ENCODE measurements at regions not wholly inside any gene's neighbourhood (a gene's known extent, or its start where the extent isn't known, plus 50 kb on each side); places are given as distances from the start of the nearest gene placed in this dataset.

GRCh38 chr9:2260417-2261306 is 245.5 kb downstream of the SMARCA2 start:
- TF ChIP-seq CTCF (IDR thresholded peaks at IDR 0.05; ENCODE audit: low read depth, low read length): no peak
- no peak for DNase-seq (ENCODE audit: extremely low read depth, low read depth)

- no peak for TF ChIP-seq CTCF (IDR thresholded peaks at IDR 0.05; ENCODE audit: low read depth, low read length)
- no peak for DNase-seq (ENCODE audit: extremely low read depth, low read depth)
Measured at GRCh38 chr9:2261421-2262103, 246.4 kb downstream of the SMARCA2 start.

GRCh38 chr9:2262386-2263071 is 247.4 kb downstream of the SMARCA2 start:
- TF ChIP-seq CTCF (IDR thresholded peaks at IDR 0.05; ENCODE audit: low read depth, low read length): no peak
- DNase-seq (ENCODE audit: extremely low read depth, low read depth): no peak

- no peak for TF ChIP-seq CTCF (IDR thresholded peaks at IDR 0.05; ENCODE audit: low read depth, low read length)
- no peak for DNase-seq (ENCODE audit: extremely low read depth, low read depth)
Measured at GRCh38 chr9:2263111-2263510, 248.0 kb downstream of the SMARCA2 start.

- no peak for TF ChIP-seq CTCF (IDR thresholded peaks at IDR 0.05; ENCODE audit: low read depth, low read length)
- DNase-seq (ENCODE audit: extremely low read depth, low read depth): no peak
Measured at GRCh38 chr9:2263665-2264064, 248.5 kb downstream of the SMARCA2 start.

GRCh38 chr9:2264081-2264480 is 248.9 kb downstream of the SMARCA2 start:
- DNase-seq (ENCODE audit: extremely low read depth, low read depth): no peak
- no peak for TF ChIP-seq CTCF (IDR thresholded peaks at IDR 0.05; ENCODE audit: low read depth, low read length)
